Gastroesophageal sphincter (tissue), 3 donors: ENCODE measurements at regions not wholly inside any gene's neighbourhood (a gene's known extent, or its start where the extent isn't known, plus 50 kb on each side); places are given as distances from the start of the nearest gene placed in this dataset.

Source experiments
- POLR2A ChIP-seq, 2 donors: fragments of 450-650 bp; IDR thresholded peaks; one replicate each; pipeline ENCODE4 v1.6.1; 2017; ENCODE audit warnings: antibody characterized with exemption in 2 of 2, mild to moderate bottlenecking in 2 of 2, moderate library complexity in 1 of 2
- POLR2AphosphoS5 ChIP-seq: sonication (generic); formaldehyde crosslinking; IDR thresholded peaks from one replicate; pipeline ENCODE4 v1.6.1; 2017; ENCODE audit warnings: antibody characterized with exemption
- TF ChIP-seq, protein P1 (sequence below), 4 experiments: fragments of 200-600 bp in 2 of 4; fragments of 450-650 bp in 2 of 4; sonication (generic) in 1 of 4; IDR thresholded peaks; one replicate each; pipeline ENCODE4 v1.5.1; 2017 to 2019; ENCODE audit warnings: antibody characterized with exemption in 4 of 4, mild to moderate bottlenecking in 2 of 4, moderate library complexity in 2 of 4

GRCh38 chr16:85285681-85286065 is 173.4 kb upstream of the CIBAR2 start:
- TF ChIP-seq, protein P1, sequence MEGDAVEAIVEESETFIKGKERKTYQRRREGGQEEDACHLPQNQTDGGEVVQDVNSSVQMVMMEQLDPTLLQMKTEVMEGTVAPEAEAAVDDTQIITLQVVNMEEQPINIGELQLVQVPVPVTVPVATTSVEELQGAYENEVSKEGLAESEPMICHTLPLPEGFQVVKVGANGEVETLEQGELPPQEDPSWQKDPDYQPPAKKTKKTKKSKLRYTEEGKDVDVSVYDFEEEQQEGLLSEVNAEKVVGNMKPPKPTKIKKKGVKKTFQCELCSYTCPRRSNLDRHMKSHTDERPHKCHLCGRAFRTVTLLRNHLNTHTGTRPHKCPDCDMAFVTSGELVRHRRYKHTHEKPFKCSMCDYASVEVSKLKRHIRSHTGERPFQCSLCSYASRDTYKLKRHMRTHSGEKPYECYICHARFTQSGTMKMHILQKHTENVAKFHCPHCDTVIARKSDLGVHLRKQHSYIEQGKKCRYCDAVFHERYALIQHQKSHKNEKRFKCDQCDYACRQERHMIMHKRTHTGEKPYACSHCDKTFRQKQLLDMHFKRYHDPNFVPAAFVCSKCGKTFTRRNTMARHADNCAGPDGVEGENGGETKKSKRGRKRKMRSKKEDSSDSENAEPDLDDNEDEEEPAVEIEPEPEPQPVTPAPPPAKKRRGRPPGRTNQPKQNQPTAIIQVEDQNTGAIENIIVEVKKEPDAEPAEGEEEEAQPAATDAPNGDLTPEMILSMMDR (IDR thresholded peaks at IDR 0.05), result no peak
- TF ChIP-seq POLR2AphosphoS5 (no peak), POLR2A (IDR thresholded peaks at IDR 0.05) (no peak)
